NOMO-1 (cell line): ENCODE measurements at regions not wholly inside any gene's neighbourhood (a gene's known extent, or its start where the extent isn't known, plus 50 kb on each side); places are given as distances from the start of the nearest gene placed in this dataset.

Source experiments
- DNase-seq, 2 experiments: peaks; one replicate each; lab custom pipeline; 2025; ENCODE audit not compliant: unreplicated experiment in 2 of 2; lab: John Stamatoyannopoulos, UW

DNA sequence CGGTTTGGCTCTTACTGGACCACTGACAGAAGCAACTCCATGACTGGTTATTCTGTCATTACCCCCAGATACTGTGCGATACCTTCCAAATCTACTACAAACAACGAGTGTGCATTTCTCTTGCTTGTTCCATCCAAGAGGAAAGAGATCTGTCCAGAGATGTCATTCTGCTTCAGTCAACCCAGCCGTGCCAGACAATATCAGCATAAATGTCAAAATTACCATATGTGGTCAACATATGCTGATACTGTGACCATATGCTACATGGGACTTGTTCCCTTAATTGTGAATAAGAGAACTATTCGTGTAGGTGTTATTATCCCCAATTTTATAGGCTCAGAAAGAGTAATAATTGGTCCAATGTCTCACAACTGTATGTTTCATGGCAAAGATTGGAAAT lies 143.2 kb upstream of the PRSS1 start:
- no peak for DNase-seq

DNA sequence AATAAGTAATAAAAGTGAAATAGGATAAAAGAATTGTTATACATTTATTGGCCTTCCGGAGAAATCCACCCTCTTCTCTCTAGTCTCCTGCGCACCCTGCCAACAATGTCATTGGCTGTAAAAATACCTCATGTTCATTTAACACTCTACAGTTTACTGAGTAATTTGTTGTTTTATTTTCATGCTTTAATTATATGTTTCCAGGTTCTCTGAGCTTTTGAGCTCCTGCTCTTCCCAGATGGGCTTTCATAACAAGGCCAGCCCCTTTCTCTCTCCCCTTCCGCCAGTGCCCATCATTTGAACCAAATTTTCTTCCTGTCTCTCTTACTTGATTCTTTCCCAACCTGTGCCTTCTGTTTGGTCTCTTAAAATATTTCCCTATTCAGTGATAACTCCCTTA lies 144.6 kb upstream of the PRSS1 start:
- DNase-seq: no peak

DNA sequence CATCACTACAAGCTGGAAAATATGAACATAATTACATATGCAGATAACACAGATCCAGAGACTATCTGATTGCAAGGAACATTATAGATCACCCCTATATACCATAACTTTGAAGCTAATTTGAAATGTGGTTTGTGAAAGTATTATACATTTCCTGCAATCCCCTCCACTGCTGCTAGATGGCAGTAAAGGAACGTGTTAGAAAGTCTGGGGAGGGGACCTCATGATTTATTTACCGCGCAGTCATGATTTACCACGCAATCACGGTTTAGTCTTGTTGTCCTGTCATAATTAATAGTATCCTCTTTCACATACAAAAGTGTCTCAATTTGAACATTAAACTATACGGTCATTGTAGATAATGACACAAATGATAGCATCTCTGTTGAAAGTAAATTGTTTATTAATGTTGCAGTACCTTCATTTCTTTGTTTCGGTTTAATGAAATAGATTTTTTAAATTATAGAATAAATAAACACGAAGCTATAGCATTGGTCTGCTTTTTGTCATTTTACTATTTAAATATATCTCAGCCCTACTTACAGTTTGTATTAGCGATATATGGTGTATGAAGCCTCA lies 145.3 kb upstream of the PRSS1 start:
- DNase-seq: peak in 1 of 2 experiments; percentile 12

DNA sequence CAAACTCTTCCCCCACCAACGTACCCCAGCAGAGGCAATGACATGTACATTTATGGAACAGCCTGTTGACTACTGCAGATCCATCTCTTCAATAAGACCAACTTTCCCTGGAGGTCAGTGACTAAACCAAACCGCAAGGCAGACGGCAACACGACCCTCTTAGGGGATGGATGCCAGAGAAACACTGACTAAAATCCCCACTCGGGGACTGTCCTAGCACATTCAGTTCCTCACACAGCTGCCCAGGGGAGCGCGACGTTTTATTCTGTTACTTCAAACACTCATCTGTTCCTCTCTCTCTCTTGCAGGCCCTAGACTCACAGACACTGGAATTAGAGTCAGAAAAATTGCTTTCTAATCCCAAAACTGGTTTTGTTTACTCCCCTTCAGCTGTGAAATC lies 146.5 kb upstream of the PRSS1 start:
- DNase-seq: no peak

DNA sequence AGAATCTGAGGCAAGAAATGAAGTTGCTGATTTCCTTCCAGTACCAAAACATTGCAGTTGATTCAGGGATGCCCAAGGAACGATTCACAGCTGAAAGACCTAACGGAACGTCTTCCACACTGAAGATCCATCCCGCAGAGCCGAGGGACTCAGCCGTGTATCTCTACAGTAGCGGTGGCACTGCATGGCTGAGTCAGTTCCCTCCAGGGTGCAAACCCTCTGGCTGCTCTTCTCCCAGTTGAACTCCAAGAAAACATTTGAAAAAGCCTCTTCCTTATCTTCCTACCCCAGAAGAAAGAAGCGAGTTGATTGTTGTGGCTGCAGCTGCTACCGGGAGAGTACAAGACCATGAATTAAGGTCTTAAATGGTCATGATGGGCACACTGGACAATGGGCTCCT lies 147.1 kb upstream of the PRSS1 start:
- DNase-seq: no peak

DNA sequence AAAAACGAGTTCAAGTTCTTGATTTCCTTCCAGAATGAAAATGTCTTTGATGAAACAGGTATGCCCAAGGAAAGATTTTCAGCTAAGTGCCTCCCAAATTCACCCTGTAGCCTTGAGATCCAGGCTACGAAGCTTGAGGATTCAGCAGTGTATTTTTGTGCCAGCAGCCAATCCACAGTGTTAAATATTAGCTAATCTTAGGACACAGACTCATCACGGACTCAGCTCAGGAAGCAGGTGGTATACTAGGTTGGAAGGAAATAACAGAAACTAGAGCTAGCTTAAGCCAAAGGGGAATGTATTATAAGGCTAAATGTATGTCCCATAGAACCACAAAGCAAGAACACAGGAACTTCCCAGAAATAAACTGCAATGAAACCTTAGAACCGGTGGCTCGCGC lies 151.0 kb upstream of the PRSS1 start:
- DNase-seq: no peak

DNA sequence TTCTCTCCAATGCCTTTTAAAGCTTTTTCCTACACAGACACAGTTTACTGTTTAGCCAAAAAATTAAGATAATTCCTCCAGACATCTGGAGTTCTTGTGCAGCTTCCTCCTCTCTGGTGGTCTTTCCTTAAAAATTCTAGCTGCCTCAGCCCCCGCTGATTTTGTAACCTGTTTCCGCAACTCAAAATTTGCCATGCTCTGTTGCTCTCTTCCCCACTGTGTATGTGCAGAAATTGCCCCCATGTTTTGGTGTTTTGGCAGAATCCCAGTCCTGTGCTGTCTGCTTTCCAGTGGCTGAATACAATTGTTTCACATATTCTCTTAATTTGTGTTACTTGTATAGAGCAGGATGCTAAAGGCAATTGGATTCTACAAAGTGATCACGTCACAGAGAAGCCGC lies 151.7 kb upstream of the PRSS1 start:
- no peak for DNase-seq

DNA sequence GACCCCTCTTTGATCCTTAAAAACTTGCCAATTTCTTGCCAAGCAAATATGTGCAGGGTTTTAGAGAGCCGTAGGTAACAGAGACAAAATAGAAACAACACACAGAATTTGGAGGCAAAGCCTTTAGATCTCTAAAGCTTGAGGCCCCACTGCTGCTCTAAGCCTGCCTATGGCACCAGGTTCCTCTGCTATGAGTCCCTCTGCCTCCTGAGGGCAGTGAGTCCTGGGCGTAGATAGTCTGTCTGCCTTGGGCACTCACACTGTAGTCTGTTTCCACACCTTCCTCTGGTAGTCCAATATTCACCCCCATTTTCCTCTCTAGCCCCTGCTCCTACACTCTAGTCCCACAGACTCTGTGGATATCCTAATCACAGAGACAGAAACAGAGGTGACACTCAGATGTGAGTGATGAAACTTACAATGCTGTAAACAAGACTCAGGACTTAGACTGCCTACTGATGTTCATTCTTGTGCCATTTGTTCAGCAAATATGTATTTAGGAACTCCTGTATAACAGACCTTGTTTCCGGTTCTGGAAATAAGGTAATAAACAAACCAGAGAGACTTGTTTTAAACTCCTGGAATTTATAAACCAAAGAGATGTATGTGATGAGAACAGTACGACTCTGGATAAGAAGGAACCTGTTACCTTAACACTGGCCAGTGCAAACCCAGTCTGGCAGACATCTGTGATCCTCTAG lies 153.3 kb upstream of the PRSS1 start:
- DNase-seq: no peak

DNA sequence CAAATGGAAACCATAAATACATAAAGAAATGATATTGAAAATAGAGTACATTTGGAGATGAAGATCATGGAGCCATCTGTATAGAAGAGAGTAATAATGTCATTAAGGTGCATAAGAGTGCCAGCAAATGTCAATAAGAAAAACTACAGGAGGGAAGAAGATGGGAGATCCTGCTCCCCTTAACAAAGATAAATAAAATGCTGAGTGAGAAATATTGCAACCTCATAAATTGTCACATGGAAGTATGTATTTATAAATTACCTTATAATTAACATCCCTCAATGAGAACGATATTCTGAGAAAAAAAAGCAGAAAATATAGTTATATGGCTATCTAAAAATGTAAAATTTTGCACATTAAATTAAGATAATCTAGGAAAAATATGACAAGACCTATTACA lies 155.2 kb upstream of the PRSS1 start:
- no peak for DNase-seq

DNA sequence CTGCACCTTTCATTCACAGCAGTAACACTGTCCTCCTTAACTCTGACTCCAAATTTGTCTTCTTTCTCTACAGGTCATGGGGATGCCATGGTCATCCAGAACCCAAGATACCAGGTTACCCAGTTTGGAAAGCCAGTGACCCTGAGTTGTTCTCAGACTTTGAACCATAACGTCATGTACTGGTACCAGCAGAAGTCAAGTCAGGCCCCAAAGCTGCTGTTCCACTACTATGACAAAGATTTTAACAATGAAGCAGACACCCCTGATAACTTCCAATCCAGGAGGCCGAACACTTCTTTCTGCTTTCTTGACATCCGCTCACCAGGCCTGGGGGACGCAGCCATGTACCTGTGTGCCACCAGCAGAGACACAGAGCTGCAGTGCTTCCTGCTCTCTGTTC lies 156.2 kb upstream of the PRSS1 start:
- DNase-seq: no peak

DNA sequence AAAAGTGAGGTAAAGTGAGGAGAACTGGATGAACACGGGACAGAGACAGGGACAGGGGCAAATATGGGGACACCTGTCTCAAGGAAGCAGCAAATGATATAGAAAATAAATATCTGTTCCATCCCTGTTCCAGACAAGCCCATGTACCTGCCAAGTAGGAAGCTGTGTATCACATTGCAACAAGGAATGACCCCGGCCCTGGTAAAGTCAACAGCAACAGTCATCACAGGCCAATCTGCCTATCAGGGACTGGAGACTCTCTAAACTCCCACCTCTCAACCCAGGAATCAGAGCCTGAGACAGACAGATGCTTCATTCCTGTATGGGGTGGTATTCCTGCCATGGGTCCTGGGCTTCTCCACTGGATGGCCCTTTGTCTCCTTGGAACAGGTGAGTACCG lies 156.6 kb upstream of the PRSS1 start:
- no peak for DNase-seq

DNA sequence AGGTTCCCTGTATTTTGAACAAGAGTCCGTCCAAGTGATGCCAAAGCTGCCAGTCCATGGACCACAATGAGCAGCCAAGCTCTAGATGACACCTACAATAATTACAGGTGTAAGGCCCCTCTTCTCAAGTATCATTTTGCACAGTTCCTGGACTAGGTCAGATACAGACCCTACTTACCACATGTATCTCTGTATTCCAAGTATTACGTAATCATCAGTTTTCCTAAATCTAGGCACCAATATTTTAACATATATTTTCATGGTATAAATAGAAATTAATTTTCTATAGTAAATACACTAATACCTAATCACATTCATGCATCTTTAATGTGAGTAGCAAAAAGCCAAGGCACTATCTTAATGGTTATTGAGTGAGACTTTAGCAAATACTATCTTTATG lies 157.0 kb upstream of the PRSS1 start:
- DNase-seq: no peak

DNA sequence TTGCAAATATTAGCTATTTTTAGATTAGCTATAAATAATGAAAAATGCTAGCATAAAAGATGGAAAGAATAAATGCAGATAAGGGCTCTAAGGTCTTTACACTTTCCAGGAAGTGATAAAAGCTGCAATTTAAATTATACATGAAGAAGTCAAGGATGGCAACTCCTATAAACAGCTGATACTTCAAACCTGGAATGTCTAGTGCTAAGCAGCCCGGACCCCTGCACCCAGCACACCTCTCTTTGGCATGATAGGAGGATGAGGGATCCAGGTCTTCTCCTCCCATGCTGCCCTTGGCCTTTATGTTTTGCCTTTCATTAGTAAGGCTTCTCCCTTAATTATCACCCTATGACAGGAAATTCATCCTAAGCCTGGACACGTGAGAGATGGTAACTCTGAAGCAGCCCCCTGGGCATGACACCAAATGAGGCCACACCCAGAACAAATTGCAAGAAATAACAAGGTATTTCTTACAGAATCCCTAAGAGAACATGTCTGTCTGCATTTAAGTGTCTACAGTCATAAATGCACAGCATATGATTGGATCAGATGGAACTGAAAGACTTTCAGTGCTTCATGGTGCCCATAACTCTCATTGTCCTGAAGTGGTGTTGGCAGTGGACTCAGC lies 158.3 kb upstream of the PRSS1 start:
- DNase-seq: no peak

DNA sequence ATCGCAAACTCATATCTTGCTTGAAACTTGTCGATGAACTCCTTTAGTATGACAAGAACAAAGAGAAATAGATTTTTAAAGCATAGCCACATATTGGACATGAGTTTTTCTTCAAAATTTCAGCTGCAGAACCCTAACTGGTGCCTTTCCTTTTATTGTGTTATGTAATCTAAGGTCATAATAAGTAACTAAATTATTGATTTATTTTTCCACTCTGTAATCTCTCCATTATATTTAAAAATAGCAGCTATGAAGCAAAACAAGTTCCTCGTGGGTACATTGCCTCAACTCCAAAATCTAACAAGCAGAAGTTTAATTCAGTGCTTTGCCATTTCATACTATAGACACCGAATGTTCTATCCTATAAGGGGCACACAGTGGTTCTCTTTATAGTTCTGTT lies 159.2 kb upstream of the PRSS1 start:
- no peak for DNase-seq

DNA sequence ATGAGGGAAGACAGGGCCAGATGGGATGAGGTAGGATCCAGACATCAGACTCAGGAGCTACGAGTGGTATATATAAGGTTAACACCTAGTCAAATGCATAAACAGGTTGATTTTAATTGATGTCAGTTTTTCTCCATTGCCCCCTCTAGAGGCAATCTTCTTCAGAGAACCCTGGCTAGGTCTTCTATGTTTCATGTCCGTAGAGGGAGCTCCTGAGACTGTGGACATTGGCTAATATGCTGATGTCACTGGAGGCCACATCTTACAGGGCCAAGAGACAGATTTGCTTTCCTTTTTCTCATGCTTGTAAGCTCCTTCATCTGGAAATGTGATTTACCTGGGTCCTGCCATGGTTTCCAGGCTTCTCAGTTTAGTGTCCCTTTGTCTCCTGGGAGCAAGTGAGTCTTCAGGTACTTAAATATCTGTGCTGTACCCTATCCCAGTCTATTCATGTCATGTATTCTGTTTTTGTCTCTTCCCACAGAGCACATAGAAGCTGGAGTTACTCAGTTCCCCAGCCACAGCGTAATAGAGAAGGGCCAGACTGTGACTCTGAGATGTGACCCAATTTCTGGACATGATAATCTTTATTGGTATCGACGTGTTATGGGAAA lies 161.6 kb upstream of the PRSS1 start:
- DNase-seq: peak; percentile 14 to 45

DNA sequence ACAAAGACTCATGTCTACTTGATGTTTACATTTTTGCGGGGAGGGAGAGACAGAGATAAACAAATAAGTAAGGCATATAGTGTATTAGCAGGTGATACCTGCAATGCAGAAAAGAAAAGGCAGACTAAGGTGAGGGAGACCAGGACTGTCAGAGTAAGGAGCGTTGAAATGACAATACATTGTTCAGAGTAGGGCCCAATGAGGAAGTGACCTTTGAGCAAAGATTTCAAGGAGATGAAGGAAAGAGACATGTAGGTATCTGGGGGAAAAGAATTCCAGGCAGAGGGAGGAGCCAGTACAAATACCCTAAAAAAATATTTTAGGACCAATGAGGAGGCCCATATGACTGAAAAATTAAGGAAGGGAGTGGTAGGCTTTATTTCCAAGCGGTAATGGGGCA lies 162.7 kb upstream of the PRSS1 start:
- no peak for DNase-seq

DNA sequence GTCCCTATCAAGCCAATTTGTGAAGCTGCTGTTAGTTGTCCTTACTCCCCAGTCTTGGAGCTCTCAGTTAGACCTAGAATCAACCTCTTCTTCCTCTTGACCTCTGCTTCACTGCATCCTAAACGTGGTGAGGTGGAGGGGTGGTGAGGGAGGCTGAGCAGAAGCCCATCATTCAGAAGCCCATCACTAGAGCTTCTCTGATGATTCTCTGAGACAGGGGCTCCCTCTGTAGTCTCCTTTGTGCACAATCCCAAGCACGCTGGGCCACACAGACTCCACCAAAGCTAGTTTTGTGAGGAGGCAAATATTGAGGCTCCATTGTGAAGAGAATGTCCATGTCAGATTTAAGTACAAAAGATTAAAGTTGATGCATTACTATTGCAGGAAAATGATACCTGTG lies 163.8 kb upstream of the PRSS1 start:
- DNase-seq: no peak

DNA sequence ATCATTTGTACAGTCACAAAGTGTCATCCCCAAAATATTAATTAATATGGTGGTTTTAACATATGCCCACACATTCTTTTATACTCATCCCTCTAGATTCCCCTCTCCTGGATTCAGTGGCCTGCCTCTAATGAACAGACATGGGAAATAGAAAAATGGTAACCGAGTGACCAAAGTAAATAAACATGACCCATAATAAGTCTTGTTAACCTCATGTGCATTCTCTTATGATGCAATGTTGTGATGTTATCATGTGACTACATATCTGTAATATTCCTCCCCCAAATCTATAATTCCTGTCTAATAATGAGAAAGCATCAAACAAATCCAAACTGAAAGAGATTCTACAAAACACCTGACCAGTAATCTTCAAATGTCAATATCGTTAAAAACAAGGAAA lies 164.5 kb upstream of the PRSS1 start:
- no peak for DNase-seq

DNA sequence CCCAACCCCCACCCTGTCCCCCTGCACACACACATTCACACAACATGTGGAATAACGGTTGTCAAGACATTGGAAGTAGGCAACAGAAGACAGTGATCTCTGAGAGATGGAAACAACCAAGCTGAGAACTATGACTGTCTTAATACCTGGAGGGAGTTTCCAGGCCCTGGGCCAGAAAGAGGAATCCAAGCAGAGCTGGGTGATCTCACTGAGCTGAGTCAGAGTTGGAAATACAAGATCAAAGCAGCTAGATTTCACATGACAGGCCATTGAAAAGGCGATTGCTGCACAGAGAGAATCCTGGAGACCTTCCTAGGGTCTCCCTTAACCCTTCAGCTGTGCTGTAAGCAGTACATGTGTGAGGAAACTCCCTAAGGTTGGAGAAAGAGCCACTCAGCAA lies 165.8 kb upstream of the PRSS1 start:
- DNase-seq: no peak

DNA sequence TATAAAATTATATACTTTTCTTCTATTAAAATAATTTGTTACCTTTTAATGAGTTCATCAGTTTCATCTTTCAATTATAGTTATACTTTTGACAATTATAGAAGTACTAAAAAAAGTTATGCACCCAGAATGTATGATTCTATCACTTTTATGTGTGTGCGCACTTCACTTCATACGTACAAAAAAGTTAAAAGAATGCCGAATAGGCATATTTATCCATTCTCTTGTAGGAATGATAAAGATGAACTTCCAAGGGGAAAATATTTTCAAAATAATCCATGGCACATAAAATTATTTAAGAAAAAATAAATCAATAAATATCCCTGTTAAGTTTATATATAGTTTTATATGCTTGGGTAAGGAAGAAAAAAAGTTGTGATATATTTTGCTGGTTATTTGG lies 166.9 kb upstream of the PRSS1 start:
- no peak for DNase-seq

DNA sequence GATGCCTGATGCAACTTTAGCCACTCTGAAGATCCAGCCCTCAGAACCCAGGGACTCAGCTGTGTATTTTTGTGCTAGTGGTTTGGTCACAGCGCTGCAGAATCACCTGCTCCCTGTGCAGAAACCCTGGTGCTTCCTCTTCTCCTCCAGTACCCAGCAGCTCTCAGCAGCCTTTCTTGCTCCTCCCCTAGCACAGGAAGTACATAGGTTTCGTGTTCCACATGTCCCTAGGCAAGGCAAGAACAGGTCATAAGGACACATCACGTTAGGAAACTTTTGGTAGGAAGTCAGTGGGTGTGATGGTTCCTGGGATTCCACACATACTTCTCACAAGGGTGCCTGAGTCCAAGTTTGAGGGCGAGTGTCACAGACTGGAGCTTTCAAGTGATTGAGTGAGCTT lies 167.9 kb upstream of the PRSS1 start:
- DNase-seq: peak; percentile 28 to 56

DNA sequence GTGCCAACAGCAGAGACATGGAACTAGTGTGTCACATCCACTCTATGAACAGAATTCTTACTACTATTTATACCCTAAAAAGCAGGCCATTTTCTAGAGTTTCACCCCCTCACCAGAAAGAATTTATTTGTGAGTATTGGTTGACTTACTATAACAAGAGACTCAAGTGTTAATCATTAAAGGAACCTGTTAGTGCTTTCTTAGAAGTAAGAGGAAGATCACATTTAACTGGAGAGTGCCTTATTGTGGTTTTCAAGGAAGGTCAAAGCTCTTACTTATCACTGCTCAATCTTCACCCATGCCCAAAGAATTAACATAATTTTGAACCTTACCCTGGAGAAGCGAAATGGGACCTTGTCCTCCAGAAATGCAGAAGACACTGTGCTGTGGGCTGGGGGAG lies 169.3 kb upstream of the PRSS1 start:
- no peak for DNase-seq
